ENCODE measurements at regions not wholly inside any gene's neighbourhood (a gene's known extent, or its start where the extent isn't known, plus 50 kb on each side); places are given as distances from the start of the nearest gene placed in this dataset.

DNA sequence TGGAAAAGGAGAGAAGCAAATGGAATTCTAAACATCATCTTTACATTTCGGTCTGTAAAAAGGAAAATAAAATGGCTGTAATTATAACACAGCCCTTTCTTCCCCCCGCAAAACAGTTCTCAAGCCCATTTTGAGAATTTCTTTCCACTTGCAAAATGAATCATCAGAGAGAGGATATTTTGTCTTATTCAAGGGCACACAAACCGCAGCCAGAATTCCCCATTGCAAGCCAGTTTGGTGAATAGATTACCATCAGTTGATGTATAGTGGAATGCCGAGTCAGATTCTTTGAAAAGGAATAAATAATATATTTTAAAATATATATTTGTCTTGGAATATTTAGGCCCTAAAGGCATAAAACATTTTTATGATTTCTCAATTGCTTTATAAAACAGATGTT is 420.4 kb upstream of the SEMA6D start:
- no peak for TF ChIP-seq POLR2AphosphoS5 (IDR thresholded peaks at IDR 0.05; ENCODE audit: low read depth, low read length)
- no peak for TF ChIP-seq TAF1 (IDR thresholded peaks at IDR 0.05; ENCODE audit: borderline replicate concordance, low read depth, low read length)
- no peak for TF ChIP-seq POLR2A (IDR thresholded peaks at IDR 0.05; ENCODE audit: low read depth, low read length)

Data from GM12892 (cell line).